ENCODE measurements at regions not wholly inside any gene's neighbourhood (a gene's known extent, or its start where the extent isn't known, plus 50 kb on each side); places are given as distances from the start of the nearest gene placed in this dataset.

DNA sequence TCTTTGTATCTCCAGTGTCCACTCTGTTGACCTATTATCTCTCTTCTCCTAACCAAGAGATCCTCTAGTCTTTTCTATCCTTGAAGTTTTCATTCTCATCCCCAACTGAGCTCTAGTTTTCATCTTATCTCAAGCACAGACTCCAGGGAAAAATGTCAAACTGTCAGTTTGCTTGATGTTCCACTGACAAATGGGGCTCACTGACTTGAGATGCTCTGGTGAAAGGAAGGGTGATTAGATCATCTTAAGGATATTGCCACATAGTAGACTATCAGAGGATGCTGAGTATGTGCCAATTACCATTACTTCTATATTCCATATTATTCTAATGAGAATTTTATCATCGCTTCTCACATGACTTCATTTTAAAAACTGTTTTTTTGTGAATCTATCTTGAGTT, 2008.2 kb downstream of the ARAP2 start:
- DNase-seq (ENCODE audit: extremely low read depth, insufficient read length), result no peak
- H3K4me3 ChIP-seq (replicated peaks; ENCODE audit: low read depth, low read length), result no peak overlapping the region
- TF ChIP-seq, protein P1, sequence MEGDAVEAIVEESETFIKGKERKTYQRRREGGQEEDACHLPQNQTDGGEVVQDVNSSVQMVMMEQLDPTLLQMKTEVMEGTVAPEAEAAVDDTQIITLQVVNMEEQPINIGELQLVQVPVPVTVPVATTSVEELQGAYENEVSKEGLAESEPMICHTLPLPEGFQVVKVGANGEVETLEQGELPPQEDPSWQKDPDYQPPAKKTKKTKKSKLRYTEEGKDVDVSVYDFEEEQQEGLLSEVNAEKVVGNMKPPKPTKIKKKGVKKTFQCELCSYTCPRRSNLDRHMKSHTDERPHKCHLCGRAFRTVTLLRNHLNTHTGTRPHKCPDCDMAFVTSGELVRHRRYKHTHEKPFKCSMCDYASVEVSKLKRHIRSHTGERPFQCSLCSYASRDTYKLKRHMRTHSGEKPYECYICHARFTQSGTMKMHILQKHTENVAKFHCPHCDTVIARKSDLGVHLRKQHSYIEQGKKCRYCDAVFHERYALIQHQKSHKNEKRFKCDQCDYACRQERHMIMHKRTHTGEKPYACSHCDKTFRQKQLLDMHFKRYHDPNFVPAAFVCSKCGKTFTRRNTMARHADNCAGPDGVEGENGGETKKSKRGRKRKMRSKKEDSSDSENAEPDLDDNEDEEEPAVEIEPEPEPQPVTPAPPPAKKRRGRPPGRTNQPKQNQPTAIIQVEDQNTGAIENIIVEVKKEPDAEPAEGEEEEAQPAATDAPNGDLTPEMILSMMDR (IDR thresholded peaks at IDR 0.05; ENCODE audit: insufficient read depth, low read length, poor library complexity, severe bottlenecking), result no peak
- no peaks in the 10 kb centered on the region for H3K27me3 ChIP-seq (replicated peaks; ENCODE audit: control insufficient read depth, insufficient read depth, low read length)
- no peaks in the 10 kb centered on the region for H3K36me3 ChIP-seq (ENCODE audit: control insufficient read depth, insufficient read depth, low read length)

- no peaks in the 10 kb centered on the region for H3K36me3 ChIP-seq (ENCODE audit: control insufficient read depth, insufficient read depth, low read length)
- H3K4me3 ChIP-seq (replicated peaks; ENCODE audit: low read depth, low read length), result no peak overlapping the region
- H3K27me3 ChIP-seq (replicated peaks; ENCODE audit: control insufficient read depth, insufficient read depth, low read length), result no peaks in the 10 kb centered on the region
- TF ChIP-seq, protein P1 (IDR thresholded peaks at IDR 0.05; ENCODE audit: insufficient read depth, low read length, poor library complexity, severe bottlenecking), result no peak
- no peak for DNase-seq (ENCODE audit: extremely low read depth, insufficient read length)
Observed at GRCh38 chr4:34245276-34245675, 1999.0 kb downstream of the ARAP2 start.

GRCh38 chr4:34250562-34250961, 1993.8 kb downstream of the ARAP2 start:
- Histone ChIP-seq H3K27me3 (replicated peaks; ENCODE audit: control insufficient read depth, insufficient read depth, low read length) (no peaks in the 10 kb centered on the region), H3K36me3 (ENCODE audit: control insufficient read depth, insufficient read depth, low read length) (no peaks in the 10 kb centered on the region), H3K4me3 (replicated peaks; ENCODE audit: low read depth, low read length) (no peak overlapping the region)
- TF ChIP-seq, protein P1 (IDR thresholded peaks at IDR 0.05; ENCODE audit: insufficient read depth, low read length, poor library complexity, severe bottlenecking), result no peak
- DNase-seq (ENCODE audit: extremely low read depth, insufficient read length), result no peak

DNA sequence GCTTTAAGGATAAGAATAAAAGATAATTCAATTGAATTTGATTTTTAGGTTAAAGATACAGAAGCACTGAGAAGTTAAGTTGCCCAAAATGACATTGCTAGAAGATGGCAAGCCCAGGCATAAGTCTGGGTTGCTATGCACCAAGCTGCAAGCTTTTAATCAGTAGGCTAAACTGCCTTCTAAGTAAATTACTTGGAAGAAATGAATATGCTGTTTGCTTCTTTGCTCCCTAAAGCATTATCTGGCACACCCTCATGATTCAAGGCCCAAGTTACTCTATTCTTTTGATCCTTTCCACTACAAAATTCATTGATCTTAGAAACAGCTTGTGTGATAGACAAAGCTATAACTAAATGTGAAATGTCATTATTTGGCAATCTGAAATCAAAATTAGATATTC, 1991.1 kb downstream of the ARAP2 start:
- Histone ChIP-seq H3K4me3 (replicated peaks; ENCODE audit: low read depth, low read length) (no peak overlapping the region), H3K36me3 (ENCODE audit: control insufficient read depth, insufficient read depth, low read length) (no peaks in the 10 kb centered on the region), H3K27me3 (replicated peaks; ENCODE audit: control insufficient read depth, insufficient read depth, low read length) (no peaks in the 10 kb centered on the region)
- no peak for DNase-seq (ENCODE audit: extremely low read depth, insufficient read length)
- TF ChIP-seq, protein P1 (IDR thresholded peaks at IDR 0.05; ENCODE audit: insufficient read depth, low read length, poor library complexity, severe bottlenecking), result no peak

GRCh38 chr4:34258176-34258575, 1986.1 kb downstream of the ARAP2 start:
- no peak overlapping the region for H3K4me3 ChIP-seq (replicated peaks; ENCODE audit: low read depth, low read length)
- no peak for DNase-seq (ENCODE audit: extremely low read depth, insufficient read length)
- H3K27me3 ChIP-seq (replicated peaks; ENCODE audit: control insufficient read depth, insufficient read depth, low read length), result no peaks in the 10 kb centered on the region
- no peaks in the 10 kb centered on the region for H3K36me3 ChIP-seq (ENCODE audit: control insufficient read depth, insufficient read depth, low read length)
- TF ChIP-seq, protein P1 (IDR thresholded peaks at IDR 0.05; ENCODE audit: insufficient read depth, low read length, poor library complexity, severe bottlenecking), result no peak

GRCh38 chr4:34261799-34262314, 1982.5 kb downstream of the ARAP2 start:
- TF ChIP-seq, protein P1 (IDR thresholded peaks at IDR 0.05; ENCODE audit: insufficient read depth, low read length, poor library complexity, severe bottlenecking), result no peak
- no peaks in the 10 kb centered on the region for H3K36me3 ChIP-seq (ENCODE audit: control insufficient read depth, insufficient read depth, low read length)
- no peak for DNase-seq (ENCODE audit: extremely low read depth, insufficient read length)
- no peaks in the 10 kb centered on the region for H3K27me3 ChIP-seq (replicated peaks; ENCODE audit: control insufficient read depth, insufficient read depth, low read length)
- no peak overlapping the region for H3K4me3 ChIP-seq (replicated peaks; ENCODE audit: low read depth, low read length)
